Testis (tissue), 2 donors: ENCODE measurements at regions not wholly inside any gene's neighbourhood (a gene's known extent, or its start where the extent isn't known, plus 50 kb on each side); places are given as distances from the start of the nearest gene placed in this dataset.
"Not testable (repeated sequence)": the region's sequence is repeated elsewhere in the genome, so short reads cannot be mapped to it uniquely, and the experiment has no call there.

Source experiments
- DNase-seq: peaks from one replicate; pipeline ENCODE4 v3.0.0-alpha.2; 2019
- H3K27ac ChIP-seq, 2 donors: fragments of 200-600 bp; sonication (generic); one replicate each; pipeline ENCODE4 v1.5.1; 2019
- H3K27me3 ChIP-seq: fragments of 200-600 bp; sonication (generic); one replicate; pipeline ENCODE4 v1.5.1; 2019
- H3K36me3 ChIP-seq: fragments of 200-600 bp; sonication (generic); one replicate; pipeline ENCODE4 v1.5.1; 2017; ENCODE audit warnings: low read depth; ENCODE audit errors: missing control alignments
- H3K4me1 ChIP-seq: fragments of 200-600 bp; sonication (generic); one replicate; pipeline ENCODE4 v1.5.1; 2019
- H3K4me3 ChIP-seq, 2 donors: fragments of 200-600 bp; sonication (generic); one replicate each; pipeline ENCODE4 v1.5.1; 2017 to 2019
- H3K9me3 ChIP-seq: fragments of 200-600 bp; sonication (generic); one replicate; pipeline ENCODE4 v1.5.1; 2017
- CTCF ChIP-seq, 3 experiments: fragments of 450-650 bp in 2 of 3; fragments of 200-600 bp in 1 of 3; sonication (generic) in 1 of 3; IDR thresholded peaks; one replicate each; pipeline ENCODE4 v1.5.1; 2016 to 2019; ENCODE audit warnings: antibody characterized with exemption in 3 of 3, mild to moderate bottlenecking in 2 of 3, moderate library complexity in 1 of 3
- POLR2A ChIP-seq: fragments of 450-650 bp; IDR thresholded peaks from one replicate; pipeline ENCODE4 v1.6.1; 2017; ENCODE audit warnings: antibody characterized with exemption, mild to moderate bottlenecking, moderate library complexity
- WGBS, 2 donors: methylation state at CpG; one replicate each; pipeline ENCODE4 v1.1.5; 2018; 5-methylcytosine and 5-hydroxymethylcytosine counted together
- intact Hi-C: fragments of 100-400 bp; cut with DNase I; formaldehyde crosslinking; loops from one replicate; pipeline ENCODE4 v1.15.1; 2023; ENCODE audit warnings: low total_unique reads

DNA sequence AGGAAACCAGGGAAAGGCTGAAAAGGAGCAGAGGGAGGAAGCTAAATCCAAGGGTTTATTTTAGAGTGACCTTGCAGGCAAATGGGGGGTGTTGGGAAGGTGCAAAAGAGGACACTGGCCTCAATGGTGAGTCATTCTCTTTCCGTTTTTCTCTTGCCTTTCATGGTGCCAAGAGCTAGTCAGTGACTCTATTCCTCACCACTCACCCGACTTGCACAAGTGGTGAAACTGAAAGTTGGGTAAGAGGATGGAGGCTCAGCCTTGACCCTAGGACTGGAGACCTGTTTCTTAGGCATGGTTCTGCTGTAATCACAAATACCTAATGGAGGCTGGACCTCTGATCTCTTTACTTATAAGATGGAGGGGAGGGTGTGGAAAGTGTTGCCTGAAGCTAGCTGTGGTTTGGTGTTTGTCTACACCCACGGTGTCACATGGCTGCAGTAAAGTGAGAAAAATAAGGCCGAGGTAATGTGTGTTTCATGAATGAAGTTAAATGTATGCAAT, 67.3 kb upstream of the CREB3L1 start:
- Histone ChIP-seq H3K4me3 (no peak overlapping the region), H3K4me1 (no peaks in the 10 kb centered on the region), H3K36me3 (no peaks in the 10 kb centered on the region), H3K27ac (no peak overlapping the region), H3K27me3 (no peaks in the 10 kb centered on the region), H3K9me3 (no peaks in the 10 kb centered on the region)
- WGBS, 2 donors: 64 to 70% methylated on average over 4 of the region's 4 CpGs
- intact Hi-C loops: loop anchor here (10.0 kb wide), 1 partner anchor 75 kb away; no protein-coding TSS in a partner anchor
- no peak for TF ChIP-seq POLR2A
- TF ChIP-seq CTCF (IDR thresholded peaks at IDR 0.05): no peak
- no peak for DNase-seq

DNA sequence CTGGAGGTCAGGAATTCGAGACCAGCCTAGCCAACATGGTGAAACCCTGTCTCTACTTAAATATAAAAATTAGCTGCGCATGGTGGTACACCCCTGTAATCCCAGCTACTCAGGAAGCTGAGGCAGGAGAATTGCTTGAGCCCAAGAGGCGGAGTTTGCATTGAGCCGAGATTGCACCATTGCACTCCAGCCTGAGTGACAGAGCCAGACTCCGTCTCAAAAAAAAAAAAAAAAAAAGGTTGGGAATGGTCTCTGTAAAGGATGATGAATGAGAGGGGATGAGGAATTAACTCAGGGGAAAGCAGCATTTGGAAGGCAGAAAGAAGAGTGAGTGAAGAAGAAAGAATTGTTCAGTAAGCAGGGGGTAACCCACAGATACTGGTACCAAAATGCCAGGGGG, 67.8 kb upstream of the CREB3L1 start:
- H3K27ac ChIP-seq, DNase-seq, H3K4me3 ChIP-seq, H3K27me3 ChIP-seq, H3K9me3 ChIP-seq, H3K4me1 ChIP-seq, H3K36me3 ChIP-seq: not testable (repeated sequence)
- WGBS, 2 donors: 68 to 82% methylated on average over 5 of the region's 5 CpGs
- intact Hi-C loops: loop anchor here (10.0 kb wide), 1 partner anchor 75 kb away; no protein-coding TSS in a partner anchor

GRCh38 chr11:46208803-46209202, 68.7 kb upstream of the CREB3L1 start:
- Histone ChIP-seq H3K27ac (no peak overlapping the region), H3K4me3 (no peak overlapping the region), H3K9me3 (no peaks in the 10 kb centered on the region), H3K36me3 (no peaks in the 10 kb centered on the region), H3K4me1 (no peaks in the 10 kb centered on the region), H3K27me3 (no peaks in the 10 kb centered on the region)
- no peak for DNase-seq
- 95 to 96% methylated on average over 4 of the region's 4 CpGs for WGBS, 2 donors
- intact Hi-C loops: no loop called here
- TF ChIP-seq POLR2A: no peak

DNA sequence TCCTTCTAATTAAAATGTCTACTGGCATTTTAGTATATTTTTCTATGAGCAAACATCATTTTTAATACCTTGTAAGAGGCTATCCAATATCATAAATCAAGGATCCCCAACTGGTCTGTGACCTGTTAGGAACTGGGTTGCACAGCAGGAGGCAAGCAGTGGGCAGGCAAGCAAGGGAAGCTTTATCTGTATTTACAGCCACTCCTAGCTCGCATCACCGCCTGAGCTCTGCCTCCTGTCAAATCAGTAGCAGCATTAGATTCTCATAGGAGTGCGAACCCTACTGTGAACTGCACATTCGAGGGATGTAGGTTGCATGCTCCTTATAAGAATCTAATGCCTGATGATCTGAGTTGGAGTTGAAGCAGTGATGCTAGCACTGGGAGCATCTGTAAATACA, 70.2 kb upstream of the CREB3L1 start:
- Histone ChIP-seq H3K36me3 (no peaks in the 10 kb centered on the region), H3K4me1 (no peaks in the 10 kb centered on the region), H3K9me3 (no peaks in the 10 kb centered on the region), H3K27me3 (no peaks in the 10 kb centered on the region), H3K4me3 (no peak overlapping the region), H3K27ac (no peak overlapping the region)
- 66 to 80% methylated on average over 4 of the region's 4 CpGs for WGBS, 2 donors
- intact Hi-C loops: no loop called here
- no peak for DNase-seq
- TF ChIP-seq POLR2A (no peak), CTCF (IDR thresholded peaks at IDR 0.05) (no peak)

GRCh38 chr11:46204415-46204814, 73.0 kb upstream of the CREB3L1 start:
- H3K27ac ChIP-seq, intact Hi-C loops, H3K27me3 ChIP-seq, H3K36me3 ChIP-seq, H3K9me3 ChIP-seq, DNase-seq, H3K4me1 ChIP-seq, H3K4me3 ChIP-seq: not testable (repeated sequence)
- 93% methylated on average over 7 of the region's 7 CpGs for WGBS, 2 donors

- Histone ChIP-seq H3K4me1 (no peaks in the 10 kb centered on the region), H3K9me3 (no peaks in the 10 kb centered on the region), H3K36me3 (no peaks in the 10 kb centered on the region), H3K4me3 (no peak overlapping the region), H3K27me3 (no peaks in the 10 kb centered on the region), H3K27ac (no peak overlapping the region)
- DNase-seq: no peak
- intact Hi-C loops: no loop called here
- WGBS, 2 donors: 85 to 89% methylated on average over 7 of the region's 7 CpGs
- TF ChIP-seq POLR2A (no peak), CTCF (IDR thresholded peaks at IDR 0.05) (no peak)
Observed at GRCh38 chr11:46203746-46204145, 73.7 kb upstream of the CREB3L1 start.
